GM18507 (cell line): ENCODE measurements at regions not wholly inside any gene's neighbourhood (a gene's known extent, or its start where the extent isn't known, plus 50 kb on each side); places are given as distances from the start of the nearest gene placed in this dataset.

Source experiments
- DNase-seq: peaks from one replicate; pipeline ENCODE4 v3.0.0; 2011; ENCODE audit warnings: low read depth; ENCODE audit not compliant: insufficient read length; ENCODE audit errors: extremely low spot score
- FAIRE-seq: peaks from 2 replicates; lab custom pipeline; 2011; peaks lifted over from hg19 to GRCh38; lab: Jason Lieb, UNC

DNA sequence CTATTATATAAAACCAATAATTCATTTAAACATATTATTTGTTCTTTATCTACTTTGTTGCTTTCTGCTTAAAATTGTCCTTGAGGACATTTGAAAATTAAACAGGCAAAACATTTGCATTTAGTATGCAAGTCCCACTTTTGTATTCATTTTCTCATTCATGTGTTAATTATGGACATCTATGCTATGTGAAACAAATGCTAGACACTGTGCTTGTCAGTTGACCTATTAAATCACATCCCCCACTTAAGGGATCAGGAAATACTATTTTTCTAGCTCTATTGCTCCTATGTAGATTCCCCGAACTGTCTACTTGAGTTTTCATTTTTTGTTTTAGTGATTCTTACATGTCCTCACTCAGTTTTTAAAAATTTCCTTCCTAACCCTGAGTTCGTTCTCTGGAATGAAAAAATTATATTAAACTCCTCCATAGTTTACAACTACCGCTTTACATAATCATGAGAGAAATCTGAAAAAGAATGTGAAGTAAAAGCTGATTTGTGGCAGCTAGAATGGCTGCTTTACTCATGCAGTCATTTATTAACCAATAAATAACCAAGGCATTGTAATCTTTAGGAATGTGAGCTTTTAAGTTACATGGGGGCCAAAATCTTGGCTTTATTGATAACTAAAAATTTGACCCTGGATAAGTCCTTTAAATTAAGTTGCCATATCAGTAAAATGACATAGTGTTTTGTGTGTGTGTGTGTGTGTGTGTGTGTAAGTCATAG lies 188.5 kb downstream of the LIG4 start:
- FAIRE-seq (no peak), DNase-seq (no peak)

- DNase-seq = no peak
- FAIRE-seq = no peak
These were observed 195.3 kb downstream of the LIG4 start for GRCh38 chr13:108020027-108020426.

DNA sequence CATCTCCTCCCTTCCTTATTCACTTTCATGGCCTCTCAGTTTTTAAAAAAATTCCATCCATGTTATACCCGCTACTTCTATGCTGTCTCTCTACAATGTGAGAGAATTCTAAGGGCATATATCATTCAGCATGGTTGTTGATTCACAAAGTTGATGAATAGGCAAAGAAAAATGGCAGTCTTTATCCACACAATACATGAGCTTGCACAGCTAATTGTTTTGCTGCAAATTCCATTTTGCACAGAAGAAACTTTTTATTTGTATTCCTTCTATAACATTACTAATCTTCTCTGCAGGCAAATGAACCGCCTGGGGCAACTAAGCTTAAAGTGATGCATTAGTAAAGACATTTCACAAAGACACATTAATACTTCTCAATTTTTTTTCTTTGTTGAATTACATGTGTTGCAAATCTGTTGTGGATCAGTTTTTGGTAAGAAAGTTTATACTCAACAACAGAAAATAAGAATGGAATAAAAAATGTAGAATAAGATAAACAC lies 196.9 kb downstream of the LIG4 start:
- no peak for DNase-seq
- no peak for FAIRE-seq

DNA sequence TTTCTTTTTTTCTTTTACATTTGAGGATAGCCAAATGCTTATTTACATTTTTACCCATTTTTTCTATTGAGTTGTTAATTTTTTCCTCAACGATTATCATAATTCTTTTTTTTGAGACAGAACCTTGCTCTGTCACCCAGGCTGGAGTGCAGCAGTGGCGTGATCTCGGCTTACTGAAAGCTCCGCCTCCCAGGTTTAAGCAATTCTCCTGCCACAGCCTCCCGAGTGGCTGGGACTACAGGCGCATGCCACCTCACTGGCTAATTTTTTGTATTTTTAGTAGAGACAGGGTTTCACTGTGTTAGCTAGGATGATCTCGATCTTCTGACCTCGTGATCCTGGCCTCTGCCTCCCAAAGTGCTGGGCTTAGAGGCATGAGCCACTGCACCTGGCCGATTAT lies 208.7 kb downstream of the LIG4 start:
- FAIRE-seq (no peak), DNase-seq (no peak)

- FAIRE-seq = no peak
These were observed 210.1 kb downstream of the LIG4 start for GRCh38 chr13:108005231-108005630.

DNA sequence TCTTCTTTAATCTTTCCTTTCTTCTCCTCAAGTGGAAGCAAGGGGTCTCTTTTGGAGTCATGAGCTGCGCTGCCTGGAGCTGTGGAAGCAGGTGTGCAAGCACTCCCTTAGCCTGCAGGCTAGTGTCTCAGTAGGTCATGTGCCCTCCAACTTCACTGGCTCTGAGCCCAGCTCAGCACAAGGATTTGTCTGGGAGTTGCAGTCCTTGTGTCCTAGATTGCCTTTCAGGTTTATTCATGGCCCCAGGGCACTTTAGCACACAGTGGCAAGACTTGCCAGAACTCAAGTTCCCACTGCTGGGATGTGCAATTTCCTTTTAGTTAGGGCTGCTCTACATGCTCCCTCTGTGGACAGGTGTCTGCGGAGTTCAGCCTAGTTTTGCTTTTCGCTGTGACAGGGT lies 211.7 kb downstream of the LIG4 start:
- DNase-seq = no peak
- FAIRE-seq = no peak

More at GRCh38 chr13:108005231-108005630, 210.1 kb downstream of the LIG4 start:
- DNase-seq = no peak

DNA sequence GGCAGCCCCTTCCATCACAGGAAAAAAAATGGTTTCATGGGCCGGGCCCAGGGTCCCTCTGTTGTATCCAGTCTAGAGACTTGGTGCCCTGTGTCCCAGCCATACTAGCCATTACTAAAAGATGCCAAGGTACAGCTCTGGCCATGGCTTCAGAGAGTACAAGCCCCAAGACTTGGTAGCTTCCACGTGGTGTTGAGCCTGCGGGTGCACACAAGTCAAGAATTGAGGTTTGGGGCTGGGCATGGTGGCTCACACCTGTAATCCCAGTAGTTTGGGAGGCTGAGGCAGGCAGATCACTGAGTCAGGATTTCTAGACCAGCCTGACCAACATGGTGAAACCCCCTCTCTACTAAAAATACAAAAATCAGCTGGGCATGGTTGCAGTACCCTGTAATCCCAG lies 214.3 kb downstream of the LIG4 start:
- FAIRE-seq = no peak
- DNase-seq = no peak

DNA sequence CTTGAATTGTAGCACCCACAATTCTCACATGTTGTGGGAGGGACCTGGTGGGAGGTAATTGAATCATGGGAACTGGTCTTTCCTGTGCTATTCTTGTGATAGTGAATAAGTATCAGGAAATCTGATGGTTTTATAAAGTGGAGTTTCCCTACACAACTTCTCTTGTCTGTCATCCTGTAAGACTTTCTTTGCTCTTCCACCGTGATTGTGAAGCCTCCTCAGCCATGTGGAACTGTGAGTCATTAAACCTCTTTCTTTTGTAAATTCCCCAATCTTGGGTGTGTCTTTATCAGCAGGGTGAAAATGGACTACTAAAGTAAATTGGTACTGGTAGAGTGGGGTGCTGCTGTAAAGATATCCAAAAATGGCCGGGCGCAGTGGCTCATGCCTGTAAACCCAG lies 215.6 kb downstream of the LIG4 start:
- DNase-seq (no peak), FAIRE-seq (no peak)

- DNase-seq = no peak
- no peak for FAIRE-seq
These were observed 221.2 kb downstream of the LIG4 start for GRCh38 chr13:107994137-107994536.

DNA sequence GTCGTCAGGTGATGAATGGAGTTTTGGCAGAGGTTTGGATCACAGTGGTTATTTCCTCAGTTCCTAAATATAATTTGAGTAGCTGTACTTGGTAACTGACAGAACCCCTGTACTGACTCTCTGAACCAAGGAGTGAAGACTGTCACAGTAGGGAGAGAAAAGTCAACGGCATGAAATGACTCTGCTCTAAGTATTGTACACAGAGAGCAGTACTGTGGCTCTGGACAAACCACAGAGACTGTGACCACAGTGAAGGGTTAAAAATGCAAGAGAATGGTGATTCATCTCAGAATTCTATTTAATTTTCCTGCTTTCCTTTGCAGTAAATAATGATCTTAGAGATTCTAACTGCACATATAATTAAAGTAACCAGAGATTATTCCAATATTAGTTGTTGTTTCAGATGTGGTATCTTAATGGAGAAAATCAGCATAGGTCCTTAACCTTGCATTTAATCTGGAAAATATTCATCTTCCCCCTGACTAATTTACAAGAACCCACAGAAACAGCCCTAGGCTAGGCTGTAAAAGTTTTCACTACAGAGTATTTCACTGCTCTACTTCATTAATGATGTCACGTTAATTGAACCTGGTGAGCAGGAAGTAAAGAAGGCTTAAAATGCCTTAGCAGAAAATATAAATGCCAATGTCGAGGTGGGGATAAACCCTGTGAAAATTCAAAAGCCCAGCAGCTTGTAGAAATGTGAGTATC lies 221.9 kb downstream of the LIG4 start:
- FAIRE-seq (no peak), DNase-seq (no peak)

- DNase-seq (no peak), FAIRE-seq (no peak)
These were observed 222.8 kb downstream of the LIG4 start for GRCh38 chr13:107992542-107992941.

GRCh38 chr13:107977071-107977574 lies 238.2 kb downstream of the LIG4 start:
- FAIRE-seq (no peak), DNase-seq (no peak)

GRCh38 chr13:107976628-107977027 lies 238.7 kb downstream of the LIG4 start:
- DNase-seq (no peak), FAIRE-seq (no peak)

- DNase-seq (no peak), FAIRE-seq (no peak)
These were observed 240.9 kb downstream of the LIG4 start for GRCh38 chr13:107974409-107974808.

- FAIRE-seq (no peak), DNase-seq (no peak)
These were observed 245.8 kb downstream of the LIG4 start for GRCh38 chr13:107969546-107969945.

- DNase-seq (no peak), FAIRE-seq (no peak)
These were observed 246.9 kb downstream of the LIG4 start for GRCh38 chr13:107968470-107968869.

DNA sequence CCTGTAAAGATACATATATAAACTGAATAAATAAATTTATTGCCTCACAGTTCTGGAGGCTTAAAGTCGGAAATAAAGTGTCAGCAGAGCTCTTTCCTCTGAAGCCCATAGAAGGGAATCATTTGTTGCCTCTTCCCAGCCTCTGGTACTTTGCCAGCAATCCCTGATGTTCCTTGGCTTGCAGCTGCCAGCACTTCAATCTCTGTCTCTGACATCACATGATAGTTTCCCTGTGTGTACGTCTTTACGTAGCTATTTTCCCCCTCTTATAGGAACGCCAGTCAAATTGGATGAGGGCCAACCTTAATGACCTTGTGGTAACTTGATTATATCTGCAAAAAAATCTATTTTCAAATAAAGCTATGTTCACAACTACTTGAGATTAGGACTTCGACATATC lies 250.9 kb downstream of the LIG4 start:
- FAIRE-seq (no peak), DNase-seq (no peak)

DNA sequence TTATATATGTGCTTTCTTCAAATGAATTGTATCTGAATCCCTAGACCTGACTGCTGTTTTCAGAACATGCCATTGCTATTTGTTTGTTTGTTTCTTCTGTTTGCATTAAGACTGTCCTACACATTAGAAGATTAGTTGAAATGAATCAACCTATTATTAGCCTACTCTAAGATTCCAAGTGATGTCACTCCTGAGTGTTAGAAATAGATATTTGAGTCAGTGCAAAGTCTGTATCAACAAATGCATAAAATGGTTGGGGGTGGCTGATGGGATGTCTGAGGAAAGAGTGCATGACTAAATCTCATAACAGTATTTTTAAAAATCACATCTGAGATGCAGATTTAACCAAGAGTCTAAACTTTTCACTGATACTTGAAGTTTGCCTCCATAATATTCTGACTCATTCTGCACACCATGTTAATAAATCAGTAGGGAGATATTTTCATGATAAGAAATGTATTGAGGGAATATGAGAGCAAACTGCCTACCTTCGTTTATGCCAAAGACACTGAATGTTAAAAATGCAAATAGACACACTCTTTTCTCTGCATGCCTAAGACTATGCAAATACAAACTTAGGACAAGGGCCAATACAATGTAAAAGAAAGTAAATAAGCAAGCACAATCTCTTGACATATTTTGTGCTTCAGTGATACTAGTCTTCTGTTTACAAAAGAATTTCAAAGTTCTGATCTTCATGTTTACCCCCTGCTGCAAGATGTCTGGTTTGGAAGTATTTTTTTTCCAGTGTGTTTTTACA lies 253.3 kb downstream of the LIG4 start:
- FAIRE-seq (no peak), DNase-seq (no peak)

DNA sequence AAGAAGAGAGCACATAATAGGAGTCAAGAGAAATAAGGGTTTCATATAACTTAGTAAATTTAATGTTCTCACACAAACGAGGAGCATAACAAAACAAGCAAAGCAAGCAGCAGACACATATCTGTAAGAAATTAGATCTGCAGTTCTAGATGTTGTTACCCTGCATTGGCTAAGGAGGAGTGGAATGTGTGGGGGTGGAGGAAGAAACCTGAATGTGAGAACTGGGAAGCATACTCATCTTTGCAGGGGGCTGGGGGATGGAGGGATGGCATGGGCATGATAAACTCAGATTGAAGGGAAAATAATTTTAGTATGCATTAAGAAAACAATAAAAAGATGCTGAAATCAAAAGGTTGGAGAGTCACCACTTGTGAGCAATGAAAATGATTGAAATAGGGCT lies 255.0 kb downstream of the LIG4 start:
- FAIRE-seq (no peak), DNase-seq (no peak)

DNA sequence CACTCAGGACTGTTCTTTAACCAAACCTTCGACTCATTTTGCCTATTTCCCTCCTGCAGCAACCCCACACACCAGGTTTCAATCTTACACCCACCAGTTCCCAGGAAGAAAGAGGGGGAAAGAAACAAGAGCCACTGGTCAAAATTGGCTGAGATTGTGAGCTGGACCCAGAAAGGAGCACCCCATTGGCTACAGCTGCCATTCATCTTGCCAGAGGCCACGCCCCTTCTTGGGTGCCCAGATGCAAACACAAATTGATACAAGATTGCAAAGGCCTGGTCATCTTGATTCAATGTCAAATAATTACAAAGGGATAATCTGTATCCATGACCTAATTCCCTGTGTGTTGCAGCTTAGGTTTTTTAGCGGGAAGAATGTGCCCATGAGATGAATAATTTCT lies 258.4 kb downstream of the LIG4 start:
- DNase-seq (no peak), FAIRE-seq (no peak)
